CD4-positive, alpha-beta memory T cell (primary cell): ENCODE measurements at regions not wholly inside any gene's neighbourhood (a gene's known extent, or its start where the extent isn't known, plus 50 kb on each side); places are given as distances from the start of the nearest gene placed in this dataset.

Source experiments
- CTCF ChIA-PET: fragments of 350-600 bp; sonication (Branson Sonifier 250); formaldehyde crosslinking; loops from one replicate; lab custom pipeline; 2021; ENCODE audit warnings: inconsistent platforms; ENCODE audit not compliant: partially characterized antibody; lab: Charles Lee
- POLR2A ChIA-PET: fragments of 350-600 bp; sonication (Branson Sonifier 250); formaldehyde crosslinking; loops from one replicate; lab custom pipeline; 2021; ENCODE audit not compliant: partially characterized antibody; lab: Charles Lee
- DNase-seq, 5 donors: peaks; one replicate each; pipeline versions ENCODE4 v3.0.0 to v3.0.0-alpha.2; 2020 to 2022; ENCODE audit warnings: mixed read lengths in 1 of 5
- H3K27ac ChIP-seq: one replicate; pipeline ENCODE4 v1.7.0; 2013; ENCODE audit warnings: low read depth, low read length
- H3K27me3 ChIP-seq: 2 replicates; pipeline ENCODE4 v1.7.0; 2013; ENCODE audit warnings: mild to moderate bottlenecking, low read length, moderate library complexity; ENCODE audit not compliant: insufficient read depth
- H3K36me3 ChIP-seq: 2 replicates; pipeline ENCODE4 v1.7.0; 2013; ENCODE audit warnings: mild to moderate bottlenecking, low read length, moderate library complexity; ENCODE audit not compliant: insufficient read depth
- H3K4me1 ChIP-seq: 2 replicates; pipeline ENCODE4 v1.7.0; 2013; ENCODE audit warnings: mild to moderate bottlenecking, low read length, moderate library complexity; ENCODE audit not compliant: insufficient read depth
- H3K4me3 ChIP-seq, 2 donors: one replicate each; pipeline ENCODE4 v1.7.0; 2013; ENCODE audit warnings: low read length in 2 of 2, mild to moderate bottlenecking in 1 of 2
- H3K9me3 ChIP-seq, 2 donors: one replicate each; pipeline ENCODE4 v1.7.0; 2013; ENCODE audit warnings: low read length in 2 of 2, control low read depth in 1 of 2; ENCODE audit not compliant: control insufficient read depth in 1 of 2
- H3K27ac Mint-ChIP-seq, 7 donors: one replicate each; pipeline ENCODE4 v1.8.0; 2020 to 2021; ENCODE audit warnings: mixed read lengths in 7 of 7, mild to moderate bottlenecking in 6 of 7, inconsistent platforms in 3 of 7, moderate library complexity in 3 of 7
- H3K27me3 Mint-ChIP-seq, 2 donors: one replicate each; pipeline ENCODE4 v1.8.0; 2020 to 2021; ENCODE audit warnings: mixed read lengths in 2 of 2
- H3K36me3 Mint-ChIP-seq, 2 donors: one replicate each; pipeline ENCODE4 v1.8.0; 2020 to 2021; ENCODE audit warnings: mixed read lengths in 2 of 2, inconsistent platforms in 1 of 2, mild to moderate bottlenecking in 1 of 2
- H3K4me1 Mint-ChIP-seq, 4 donors: one replicate each; pipeline ENCODE4 v1.8.0; 2020 to 2021; ENCODE audit warnings: mixed read lengths in 4 of 4, mild to moderate bottlenecking in 1 of 4
- H3K4me3 Mint-ChIP-seq, 8 donors: one replicate each; pipeline ENCODE4 v1.8.0; 2020 to 2021; ENCODE audit warnings: mixed read lengths in 8 of 8, mild to moderate bottlenecking in 7 of 8, moderate library complexity in 6 of 8, inconsistent platforms in 3 of 8
- H3K9me3 Mint-ChIP-seq, 8 donors: one replicate each; pipeline ENCODE4 v1.8.0; 2020 to 2021; ENCODE audit warnings: mixed read lengths in 8 of 8, mild to moderate bottlenecking in 5 of 8, inconsistent platforms in 3 of 8, moderate library complexity in 1 of 8
- intact Hi-C: fragments of 100-400 bp; cut with micrococcal nuclease; formaldehyde crosslinking; loops from one replicate; pipeline ENCODE4 v1.15.1; 2023

GRCh38 chr16:85357323-85357722 lies 245.1 kb upstream of the CIBAR2 start:
- Histone ChIP-seq H3K27me3 (no peaks in the 10 kb centered on the region), H3K9me3 (no peaks in the 10 kb centered on the region), H3K4me1 (no peaks in the 10 kb centered on the region), H3K36me3 (no peaks in the 10 kb centered on the region), H3K27ac (no peak overlapping the region), H3K4me3 (no peak overlapping the region)
- POLR2A ChIA-PET = no interaction called here
- Mint-ChIP-seq H3K4me3 (no peak overlapping the region), H3K27me3 (peaks cover 9 to 10% of the 10 kb centered on the region in 2 donors), H3K4me1 (peaks cover 0 to 2% (median 0%) of the 10 kb centered on the region in 4 donors), H3K27ac (no peak overlapping the region), H3K9me3 (peaks cover 0 to 5% (median 0%) of the 10 kb centered on the region in 8 donors), H3K36me3 (no peaks in the 10 kb centered on the region)
- intact Hi-C loops = no loop called here
- DNase-seq = no peak
- CTCF ChIA-PET = interaction anchor here (0.6 kb wide), 1 partner anchor 20 kb away, joined by 5 read pairs; no protein-coding TSS in a partner anchor

- Mint-ChIP-seq H3K4me3 (no peak overlapping the region), H3K27me3 (peaks cover 9 to 10% of the 10 kb centered on the region in 2 donors), H3K4me1 (peaks cover 0 to 2% (median 0%) of the 10 kb centered on the region in 4 donors), H3K27ac (no peak overlapping the region), H3K36me3 (no peaks in the 10 kb centered on the region), H3K9me3 (peaks cover 0 to 3% (median 0%) of the 10 kb centered on the region in 8 donors)
- no peak overlapping the region for H3K4me3 ChIP-seq
- no peak overlapping the region for H3K27ac ChIP-seq
- no peaks in the 10 kb centered on the region for H3K9me3 ChIP-seq
- ChIA-PET POLR2A (no interaction called here), CTCF (no interaction called here)
- H3K4me1 ChIP-seq = no peaks in the 10 kb centered on the region
- H3K27me3 ChIP-seq = no peaks in the 10 kb centered on the region
- intact Hi-C loops = no loop called here
- no peaks in the 10 kb centered on the region for H3K36me3 ChIP-seq
- DNase-seq = no peak
Observed at GRCh38 chr16:85357924-85358505, 245.7 kb upstream of the CIBAR2 start.

GRCh38 chr16:85358704-85359146 lies 246.5 kb upstream of the CIBAR2 start:
- no peaks in the 10 kb centered on the region for H3K9me3 Mint-ChIP-seq
- peaks cover 0 to 2% (median 0%) of the 10 kb centered on the region in 4 donors for H3K4me1 Mint-ChIP-seq
- ChIA-PET POLR2A (no interaction called here), CTCF (no interaction called here)
- DNase-seq = no peak
- Histone ChIP-seq H3K9me3 (no peaks in the 10 kb centered on the region), H3K4me1 (no peaks in the 10 kb centered on the region), H3K4me3 (no peak overlapping the region), H3K27ac (no peak overlapping the region), H3K27me3 (no peaks in the 10 kb centered on the region), H3K36me3 (no peaks in the 10 kb centered on the region)
- H3K4me3 Mint-ChIP-seq = no peak overlapping the region
- intact Hi-C loops = no loop called here
- H3K36me3 Mint-ChIP-seq = no peaks in the 10 kb centered on the region
- H3K27me3 Mint-ChIP-seq = peaks cover 10% of the 10 kb centered on the region in 2 donors
- H3K27ac Mint-ChIP-seq = peak overlapping the region in 1 of 7 donors; percentile 32

- Mint-ChIP-seq H3K27me3 (peaks cover 10 to 11% of the 10 kb centered on the region in 2 donors), H3K36me3 (no peaks in the 10 kb centered on the region), H3K27ac (no peak overlapping the region), H3K4me3 (no peak overlapping the region), H3K9me3 (no peaks in the 10 kb centered on the region), H3K4me1 (peaks cover 0 to 2% (median 0%) of the 10 kb centered on the region in 4 donors)
- intact Hi-C loops = no loop called here
- Histone ChIP-seq H3K4me1 (no peaks in the 10 kb centered on the region), H3K27ac (no peak overlapping the region), H3K27me3 (no peaks in the 10 kb centered on the region), H3K4me3 (no peak overlapping the region), H3K36me3 (no peaks in the 10 kb centered on the region), H3K9me3 (no peaks in the 10 kb centered on the region)
- POLR2A ChIA-PET = no interaction called here
- no peak for DNase-seq
- CTCF ChIA-PET = no interaction called here
Observed at GRCh38 chr16:85359147-85359822, 247.0 kb upstream of the CIBAR2 start.

GRCh38 chr16:85360323-85361277 lies 248.3 kb upstream of the CIBAR2 start:
- Mint-ChIP-seq H3K9me3 (no peaks in the 10 kb centered on the region), H3K36me3 (no peaks in the 10 kb centered on the region), H3K27me3 (peaks cover 10 to 11% of the 10 kb centered on the region in 2 donors), H3K27ac (peak overlapping the region in 1 of 7 donors; percentile 45), H3K4me3 (no peak overlapping the region), H3K4me1 (peaks cover 0 to 2% (median 0%) of the 10 kb centered on the region in 4 donors)
- Histone ChIP-seq H3K9me3 (no peaks in the 10 kb centered on the region), H3K4me1 (no peaks in the 10 kb centered on the region), H3K27me3 (no peaks in the 10 kb centered on the region), H3K36me3 (no peaks in the 10 kb centered on the region), H3K27ac (no peak overlapping the region), H3K4me3 (no peak overlapping the region)
- ChIA-PET POLR2A (no interaction called here), CTCF (no interaction called here)
- intact Hi-C loops = no loop called here
- no peak for DNase-seq

- H3K27me3 ChIP-seq = no peaks in the 10 kb centered on the region
- POLR2A ChIA-PET = no interaction called here
- H3K4me3 Mint-ChIP-seq = no peak overlapping the region
- H3K36me3 Mint-ChIP-seq = no peaks in the 10 kb centered on the region
- H3K9me3 ChIP-seq = no peaks in the 10 kb centered on the region
- DNase-seq = no peak
- H3K27me3 Mint-ChIP-seq = peaks cover 11% of the 10 kb centered on the region in 2 donors
- H3K9me3 Mint-ChIP-seq = no peaks in the 10 kb centered on the region
- H3K27ac Mint-ChIP-seq = no peak overlapping the region
- CTCF ChIA-PET = no interaction called here
- H3K4me1 Mint-ChIP-seq = peaks cover 0 to 2% (median 0%) of the 10 kb centered on the region in 4 donors
- H3K36me3 ChIP-seq = no peaks in the 10 kb centered on the region
- no peaks in the 10 kb centered on the region for H3K4me1 ChIP-seq
- intact Hi-C loops = no loop called here
- no peak overlapping the region for H3K27ac ChIP-seq
- no peak overlapping the region for H3K4me3 ChIP-seq
Observed at GRCh38 chr16:85361441-85362118, 249.3 kb upstream of the CIBAR2 start.
